CD4-positive, alpha-beta T cell (primary cell): ENCODE measurements at regions not wholly inside any gene's neighbourhood (a gene's known extent, or its start where the extent isn't known, plus 50 kb on each side); places are given as distances from the start of the nearest gene placed in this dataset.

Experiments used
- ATAC-seq: fragments of 200-7000 bp; cut with Tn5 transposase; one replicate; pipeline ENCODE4 v1.10.0; 2022; ENCODE audit warnings: mild to moderate bottlenecking; ENCODE audit not compliant: poor library complexity
- CTCF ChIA-PET: fragments of 350-600 bp; sonication (Branson Sonifier 250); formaldehyde crosslinking; loops from one replicate; lab custom pipeline; 2021; ENCODE audit warnings: antibody characterized with exemption, inconsistent platforms; lab: Charles Lee
- POLR2A ChIA-PET: fragments of 350-600 bp; sonication (Branson Sonifier 250); formaldehyde crosslinking; loops from one replicate; lab custom pipeline; 2021; ENCODE audit warnings: antibody characterized with exemption, inconsistent platforms; lab: Charles Lee
- DNase-seq, 14 experiments: peaks; one replicate each; pipeline ENCODE4 v3.0.0-alpha.2; 2013 to 2020; ENCODE audit warnings: mixed read lengths in 2 of 14
- H3K27ac ChIP-seq, 2 donors: one replicate each; pipeline versions ENCODE4 v1.5.1 to v1.7.0; 2013; ENCODE audit warnings: low read length in 2 of 2, low read depth in 1 of 2, mild to moderate bottlenecking in 1 of 2
- H3K27me3 ChIP-seq, 2 experiments: 1 replicate in 1 of 2; 2 replicates in 1 of 2; pipeline versions ENCODE4 v1.6.1 to v1.7.0; 2013; ENCODE audit warnings: low read length in 2 of 2, control low read depth in 1 of 2, mild to moderate bottlenecking in 1 of 2, moderate library complexity in 1 of 2; ENCODE audit not compliant: insufficient read depth in 2 of 2, control insufficient read depth in 1 of 2
- H3K36me3 ChIP-seq: one replicate; pipeline ENCODE4 v1.6.1; 2013; ENCODE audit warnings: low read length, control low read depth; ENCODE audit not compliant: insufficient read depth
- H3K4me1 ChIP-seq: one replicate; pipeline ENCODE4 v1.6.1; 2013; ENCODE audit warnings: low read length, control low read depth; ENCODE audit not compliant: insufficient read depth
- H3K4me3 ChIP-seq: one replicate; pipeline ENCODE4 v1.5.1; 2013; ENCODE audit warnings: mild to moderate bottlenecking, low read length, moderate library complexity
- H3K9me3 ChIP-seq, 2 experiments: 1 replicate in 1 of 2; 2 replicates in 1 of 2; pipeline versions ENCODE4 v1.6.1 to v1.7.0; 2013; ENCODE audit warnings: low read length in 2 of 2, mild to moderate bottlenecking in 2 of 2, control low read depth in 1 of 2, moderate library complexity in 1 of 2; ENCODE audit not compliant: control insufficient read depth in 1 of 2, insufficient read depth in 1 of 2
- H3K27ac Mint-ChIP-seq: one replicate; pipeline ENCODE4 v1.8.0; 2020; ENCODE audit warnings: mixed read lengths
- H3K27me3 Mint-ChIP-seq: one replicate; pipeline ENCODE4 v1.8.0; 2021; ENCODE audit warnings: mixed read lengths
- H3K36me3 Mint-ChIP-seq: one replicate; pipeline ENCODE4 v1.8.0; 2021; ENCODE audit warnings: low read depth, mixed read lengths
- H3K4me1 Mint-ChIP-seq: one replicate; pipeline ENCODE4 v1.8.0; 2021; ENCODE audit warnings: low read depth, mixed read lengths
- H3K4me3 Mint-ChIP-seq: one replicate; pipeline ENCODE4 v1.8.0; 2020; ENCODE audit warnings: mild to moderate bottlenecking, mixed read lengths
- H3K9me3 Mint-ChIP-seq: one replicate; pipeline ENCODE4 v1.8.0; 2020; ENCODE audit warnings: mixed read lengths
- CTCF ChIP-seq: fragments of 200-600 bp; IDR thresholded peaks from one replicate; pipeline ENCODE4 v1.8.0; 2022; ENCODE audit warnings: antibody characterized with exemption, mild to moderate bottlenecking
- intact Hi-C, 2 experiments: fragments of 100-400 bp; cut with DNase I in 1 of 2; cut with micrococcal nuclease in 1 of 2; formaldehyde crosslinking; loops; one replicate each; pipeline versions ENCODE4 v1.15.1 to v1.9.0; 2023 to 2025; cut with DNase I, micrococcal nuclease

GRCh38 chr18:64806691-64807090 is 657.8 kb upstream of the LINC00305 start:
- H3K27me3 Mint-ChIP-seq, result no peaks in the 10 kb centered on the region
- no peaks in the 10 kb centered on the region for H3K4me1 Mint-ChIP-seq
- peaks cover 4% of the 10 kb centered on the region for H3K9me3 Mint-ChIP-seq
- DNase-seq (no peak), ATAC-seq (no peak)
- H3K27ac ChIP-seq, result no peak overlapping the region
- TF ChIP-seq CTCF, result no peak
- H3K9me3 ChIP-seq, result no peaks in the 10 kb centered on the region
- intact Hi-C loops, result no loop called here
- no peaks in the 10 kb centered on the region for H3K4me1 ChIP-seq
- no peak overlapping the region for H3K4me3 Mint-ChIP-seq
- H3K36me3 ChIP-seq, result no peaks in the 10 kb centered on the region
- no peak overlapping the region for H3K27ac Mint-ChIP-seq
- H3K36me3 Mint-ChIP-seq, result no peaks in the 10 kb centered on the region
- CTCF ChIA-PET, result no interaction called here
- POLR2A ChIA-PET, result no interaction called here
- H3K27me3 ChIP-seq, result no peaks in the 10 kb centered on the region
- H3K4me3 ChIP-seq, result no peak overlapping the region

- Mint-ChIP-seq H3K9me3 (peaks cover 3% of the 10 kb centered on the region), H3K36me3 (no peaks in the 10 kb centered on the region), H3K27ac (no peak overlapping the region), H3K4me3 (no peak overlapping the region), H3K4me1 (no peaks in the 10 kb centered on the region), H3K27me3 (no peaks in the 10 kb centered on the region)
- Histone ChIP-seq H3K27me3 (no peaks in the 10 kb centered on the region), H3K9me3 (no peaks in the 10 kb centered on the region), H3K4me1 (no peaks in the 10 kb centered on the region), H3K4me3 (no peak overlapping the region), H3K27ac (no peak overlapping the region), H3K36me3 (no peaks in the 10 kb centered on the region)
- TF ChIP-seq CTCF, result no peak
- no peak for DNase-seq
- ChIA-PET CTCF (no interaction called here), POLR2A (no interaction called here)
- ATAC-seq, result no peak
- intact Hi-C loops, result no loop called here
These were observed 657.3 kb upstream of the LINC00305 start for GRCh38 chr18:64806232-64806631.

GRCh38 chr18:64803471-64803870 is 654.6 kb upstream of the LINC00305 start:
- no peak overlapping the region for H3K27ac Mint-ChIP-seq
- H3K4me1 Mint-ChIP-seq, result no peaks in the 10 kb centered on the region
- no peak overlapping the region for H3K27ac ChIP-seq
- no peak for TF ChIP-seq CTCF
- DNase-seq (no peak), ATAC-seq (no peak)
- H3K27me3 ChIP-seq, result no peaks in the 10 kb centered on the region
- intact Hi-C loops, result no loop called here
- POLR2A ChIA-PET, result no interaction called here
- H3K36me3 Mint-ChIP-seq, result no peaks in the 10 kb centered on the region
- no peak overlapping the region for H3K4me3 Mint-ChIP-seq
- H3K4me1 ChIP-seq, result no peaks in the 10 kb centered on the region
- H3K4me3 ChIP-seq, result no peak overlapping the region
- CTCF ChIA-PET, result no interaction called here
- no peaks in the 10 kb centered on the region for H3K27me3 Mint-ChIP-seq
- H3K9me3 Mint-ChIP-seq, result no peaks in the 10 kb centered on the region
- H3K36me3 ChIP-seq, result no peaks in the 10 kb centered on the region
- H3K9me3 ChIP-seq, result no peaks in the 10 kb centered on the region
